NCI-H82 (cell line): ENCODE measurements at regions not wholly inside any gene's neighbourhood (a gene's known extent, or its start where the extent isn't known, plus 50 kb on each side); places are given as distances from the start of the nearest gene placed in this dataset.

Experiments
- DNase-seq: peaks from one replicate; lab custom pipeline; 2025; lab: John Stamatoyannopoulos, UW

GRCh38 chr20:39480276-39481043 lies 518.3 kb downstream of the DHX35 start:
- DNase-seq, result no peak

DNA sequence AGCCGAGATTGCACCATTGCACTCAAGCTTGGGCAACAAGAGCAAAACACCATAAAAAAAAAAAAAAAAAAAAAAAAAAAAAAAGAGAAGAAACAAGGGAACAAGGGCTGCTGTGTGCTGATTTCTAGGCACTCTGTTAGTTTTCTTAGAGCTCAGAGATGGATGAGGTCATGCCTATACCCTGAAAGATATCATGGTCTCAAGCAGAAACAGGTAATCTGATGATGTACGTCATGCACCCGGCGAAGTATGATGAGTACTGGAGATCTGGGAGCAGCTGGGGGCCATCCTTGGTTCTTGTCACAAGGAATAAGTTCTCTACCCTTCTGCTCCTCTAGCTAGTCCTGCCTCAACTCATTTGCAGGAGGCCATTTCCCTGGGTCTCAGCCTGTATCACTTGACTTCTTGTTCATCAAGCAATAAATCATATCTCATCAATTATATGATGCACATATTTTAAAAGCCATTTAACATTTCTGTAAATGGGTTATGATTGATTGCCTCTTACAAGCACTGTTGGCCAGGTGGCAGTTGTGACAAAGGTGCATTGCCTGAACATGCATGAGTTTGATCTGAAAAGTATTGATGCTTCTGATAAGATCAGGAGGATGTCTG lies 517.2 kb downstream of the DHX35 start:
- no peak for DNase-seq

- DNase-seq, result peak; percentile 10
These were observed 512.7 kb downstream of the DHX35 start for GRCh38 chr20:39474879-39475278.

DNA sequence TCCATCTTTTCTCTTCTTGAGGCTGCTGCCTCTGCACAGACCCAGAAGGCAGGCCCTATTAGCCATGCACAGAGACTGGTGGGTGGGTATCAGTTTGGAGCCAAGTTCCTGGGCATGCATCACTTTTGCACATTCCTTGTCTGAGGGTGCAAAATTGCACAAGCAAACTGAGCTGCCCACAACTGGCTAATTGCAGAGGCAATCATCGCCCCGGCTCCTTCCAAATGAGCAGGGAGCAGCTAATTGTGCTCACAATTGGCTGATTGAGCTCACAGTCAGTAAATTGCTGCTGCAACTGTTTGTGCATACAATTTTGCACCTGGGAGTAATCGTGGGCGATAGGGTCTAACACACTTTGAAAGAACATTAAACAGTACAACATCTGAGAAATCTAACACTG lies 511.4 kb downstream of the DHX35 start:
- no peak for DNase-seq

GRCh38 chr20:39468703-39469102 lies 506.6 kb downstream of the DHX35 start:
- peak; percentile 19 for DNase-seq

DNA sequence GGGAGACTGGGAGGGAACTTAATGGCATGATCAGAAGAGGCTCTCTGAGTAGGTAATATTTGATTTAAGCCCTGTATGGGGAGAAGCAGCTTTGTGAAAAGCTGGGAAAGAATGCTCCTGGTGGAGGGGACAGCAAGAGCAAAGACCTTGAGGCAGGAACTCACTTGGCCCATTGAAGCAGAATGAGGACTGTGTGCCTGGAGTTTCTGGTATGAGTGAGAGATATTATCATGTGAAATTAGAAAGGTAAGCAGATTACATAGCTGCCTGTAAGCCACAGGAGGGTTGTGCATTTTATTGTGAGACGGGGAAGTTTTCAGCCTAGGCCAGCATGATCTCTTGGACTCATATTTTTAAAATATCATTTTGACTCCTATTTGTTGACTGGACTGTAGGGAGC lies 502.1 kb downstream of the DHX35 start:
- DNase-seq, result no peak

GRCh38 chr20:39462416-39462945 lies 500.3 kb downstream of the DHX35 start:
- DNase-seq, result no peak

DNA sequence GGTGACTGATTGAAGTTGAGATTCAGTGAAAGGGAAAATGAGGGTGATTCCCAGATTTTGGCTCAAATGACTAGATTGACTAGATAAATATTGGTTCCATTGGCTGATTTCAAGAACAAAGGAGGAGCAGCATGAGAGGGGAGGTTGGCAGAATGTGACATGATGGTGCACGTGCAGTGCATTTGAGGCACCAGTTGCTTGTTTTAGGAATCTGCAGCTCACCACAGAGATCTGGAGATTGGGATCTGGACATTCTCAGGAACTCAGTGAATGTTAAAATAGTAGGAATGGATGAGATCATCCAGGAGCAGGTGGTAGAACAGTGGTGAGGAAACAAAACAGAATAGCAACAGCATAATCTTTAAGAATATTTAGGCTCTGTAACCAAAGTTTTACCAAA lies 496.3 kb downstream of the DHX35 start:
- DNase-seq, result no peak

DNA sequence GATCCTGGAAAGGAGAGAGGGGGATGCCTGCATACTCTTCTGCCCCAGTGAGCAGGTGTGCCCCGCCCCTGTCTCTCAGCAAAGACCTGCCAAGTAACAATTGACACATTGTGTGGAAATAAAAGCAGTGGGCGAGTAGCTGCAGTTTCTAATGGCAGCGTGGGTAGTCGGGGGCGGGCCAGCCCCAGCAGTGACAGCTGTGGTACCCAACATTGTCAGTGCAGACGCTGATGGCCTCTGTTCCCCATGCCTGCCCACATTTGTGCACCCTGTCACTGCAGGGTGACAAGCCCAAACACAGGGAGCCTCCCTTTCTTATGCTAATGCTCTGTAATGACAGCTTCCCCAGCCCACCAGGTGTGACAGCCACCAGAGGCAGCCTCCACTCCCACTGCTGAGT lies 491.7 kb downstream of the DHX35 start:
- DNase-seq, result no peak

DNA sequence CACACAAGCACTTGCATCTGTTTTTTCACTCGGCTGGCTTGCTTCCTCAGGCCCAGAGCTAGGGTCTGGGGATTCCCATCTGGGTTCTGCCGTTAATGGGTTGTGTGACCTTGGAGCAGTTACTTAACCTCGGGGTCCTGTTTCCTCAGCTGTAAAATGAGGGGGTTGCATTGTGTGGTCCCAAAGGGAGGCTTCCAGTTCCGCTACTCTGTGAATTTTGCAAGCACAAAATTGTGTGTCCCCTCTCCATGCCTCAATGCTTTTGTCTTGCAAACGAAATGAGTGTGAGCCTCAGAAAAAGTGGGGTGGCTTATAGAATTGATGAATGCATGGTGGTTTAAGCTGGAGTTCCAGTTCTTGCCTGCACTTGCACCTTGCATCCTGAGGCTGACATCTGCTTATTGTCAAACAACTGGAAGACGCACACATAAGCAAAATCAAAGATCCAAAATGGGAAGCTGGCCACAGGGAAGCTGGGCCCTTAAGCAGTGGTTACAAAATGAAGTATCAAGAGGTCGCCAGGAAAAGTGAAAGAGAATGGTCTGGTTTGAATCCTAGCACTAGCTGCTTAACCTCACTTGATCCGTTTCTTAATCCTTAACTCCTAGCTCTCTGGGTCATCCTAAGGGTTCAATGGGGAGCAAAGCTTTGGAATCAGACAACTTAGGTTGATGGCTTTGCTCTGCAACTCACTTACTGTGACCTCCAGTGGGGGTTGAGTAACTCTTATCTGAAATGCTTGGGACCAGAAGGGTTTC lies 490.6 kb downstream of the DHX35 start:
- peak; percentile 5 for DNase-seq

DNA sequence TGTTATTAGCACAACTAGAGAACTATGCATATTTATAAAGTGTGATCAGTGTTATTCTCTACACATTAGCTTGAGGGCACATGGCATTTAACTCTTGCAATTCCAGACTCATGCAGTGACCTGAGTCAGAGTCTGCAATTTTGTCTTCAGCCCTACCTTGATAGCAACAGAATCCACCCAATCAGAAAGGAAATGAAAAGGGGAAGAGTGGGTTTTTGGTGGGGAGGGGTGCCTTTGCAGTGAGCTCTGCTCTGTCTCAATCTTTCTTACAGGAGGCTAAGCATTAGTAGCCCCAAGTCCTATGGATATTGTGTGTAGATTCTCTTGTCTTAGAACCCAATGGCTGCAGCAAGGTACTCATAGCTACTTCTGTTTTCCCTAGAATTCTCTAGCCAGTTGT lies 489.2 kb downstream of the DHX35 start:
- DNase-seq, result no peak

DNA sequence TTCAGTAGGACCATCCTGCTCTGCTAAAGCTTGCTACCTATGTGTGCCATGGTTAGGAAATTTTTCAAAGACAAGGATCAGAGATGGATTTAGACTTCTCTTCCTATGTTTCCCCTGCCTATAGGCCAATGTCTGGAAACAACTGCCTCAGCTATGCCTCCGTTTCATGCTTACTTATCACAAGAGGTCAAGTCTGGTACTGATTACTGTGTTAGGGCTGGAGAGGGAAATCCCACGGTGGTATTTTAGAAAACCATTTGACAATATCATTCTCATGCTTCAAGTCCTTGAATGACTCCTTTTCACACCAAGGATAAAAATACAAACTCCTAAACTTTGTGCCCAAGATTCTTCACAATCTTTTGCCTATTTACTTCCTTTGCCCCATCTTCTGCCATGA lies 484.3 kb downstream of the DHX35 start:
- DNase-seq, result no peak

DNA sequence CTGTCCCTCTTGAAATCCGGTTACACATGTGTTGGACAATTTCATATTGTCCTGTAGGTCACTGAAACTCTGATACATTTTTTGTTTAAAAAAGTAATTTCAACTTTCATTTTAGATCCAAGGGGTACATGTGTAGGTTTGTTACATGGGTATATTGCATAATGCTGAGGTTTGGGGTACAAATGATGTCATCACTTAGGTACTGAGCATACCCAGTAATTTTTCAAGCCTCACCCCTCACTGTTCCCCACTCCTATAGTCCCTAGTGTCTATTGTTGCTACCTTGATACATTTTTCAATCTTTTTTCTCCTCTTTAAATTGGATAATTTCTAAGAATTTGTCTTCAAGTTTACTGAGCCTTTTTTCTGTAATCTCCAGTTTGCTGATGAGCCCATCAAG lies 483.0 kb downstream of the DHX35 start:
- DNase-seq, result no peak

DNA sequence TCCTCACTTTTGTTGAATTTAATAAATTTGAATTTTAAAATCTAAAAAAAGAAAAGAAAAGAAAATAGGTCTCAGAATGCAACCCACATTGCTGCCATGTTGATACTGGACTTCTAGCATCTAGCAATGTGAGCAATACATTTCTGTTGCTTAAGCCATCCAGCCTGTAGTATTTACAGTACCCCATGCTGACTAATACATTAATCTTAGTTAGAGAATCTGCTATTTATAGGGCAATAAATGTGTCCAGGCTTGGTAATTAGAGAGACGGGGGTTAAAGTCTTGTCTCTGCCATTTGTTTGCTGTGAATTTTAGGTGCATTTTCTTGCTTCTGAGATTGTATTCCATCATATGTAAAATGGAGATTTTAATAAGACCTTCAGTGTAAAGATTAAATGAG lies 471.3 kb downstream of the DHX35 start:
- DNase-seq, result no peak

- DNase-seq, result no peak
These were observed 469.1 kb downstream of the DHX35 start for GRCh38 chr20:39431091-39431880.

- peak; percentile 56 for DNase-seq
These were observed 467.6 kb downstream of the DHX35 start for GRCh38 chr20:39429726-39430125.

DNA sequence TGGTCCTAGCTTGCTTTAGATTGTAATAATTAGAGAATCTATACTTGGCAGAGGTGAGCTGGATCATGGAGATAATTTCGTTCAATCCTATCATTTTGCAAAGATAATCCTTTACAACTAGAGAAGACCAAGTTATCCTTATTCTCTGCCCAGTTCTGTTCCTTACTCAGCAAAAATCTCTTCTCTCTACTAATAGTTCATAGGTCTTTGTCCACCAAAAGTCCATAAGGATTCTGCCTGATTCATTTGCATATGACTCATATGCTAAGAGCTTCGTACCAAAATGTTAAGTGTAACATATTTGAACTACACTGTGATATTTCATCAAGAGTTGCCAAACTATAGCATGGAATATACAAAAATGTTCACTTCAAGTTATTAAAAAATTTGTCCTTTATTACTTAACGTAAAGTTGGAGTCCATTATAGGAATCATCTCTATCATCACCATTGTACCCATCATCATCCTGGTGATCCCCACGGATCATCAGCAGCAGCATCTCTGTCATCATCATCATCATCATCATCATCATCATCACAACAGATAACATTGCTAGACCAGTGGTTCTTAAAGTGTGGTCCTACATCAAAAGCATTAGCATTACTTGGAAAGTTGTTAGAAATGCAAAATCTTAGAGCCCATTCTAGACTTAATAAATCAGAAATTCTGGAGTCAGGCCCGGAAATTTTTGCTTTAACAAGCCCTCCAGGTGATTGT lies 463.0 kb downstream of the DHX35 start:
- no peak for DNase-seq

DNA sequence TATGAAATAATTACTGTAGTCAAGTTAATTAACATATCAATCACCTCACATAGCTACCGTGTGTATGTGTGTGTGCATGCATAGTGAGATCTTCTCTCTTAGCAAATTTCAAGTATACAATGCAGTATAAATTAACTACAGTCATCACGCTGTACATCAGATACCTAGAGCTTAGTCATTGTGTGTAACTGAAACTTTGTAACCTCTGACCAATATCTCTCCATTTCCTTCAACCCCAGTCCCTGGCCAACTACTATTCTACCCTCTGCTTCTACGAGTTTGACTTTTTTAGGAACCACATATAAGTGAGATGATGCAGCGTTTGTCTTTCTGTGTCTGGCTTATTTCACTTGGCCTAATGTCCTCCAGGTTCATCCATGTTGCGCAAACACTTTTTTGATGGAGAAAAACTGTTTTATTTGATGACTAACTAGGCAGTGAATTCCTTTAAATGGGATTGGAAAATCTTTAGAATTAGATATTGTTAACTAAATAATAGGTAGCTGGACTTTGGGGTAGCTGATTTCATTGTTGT lies 459.5 kb downstream of the DHX35 start:
- no peak for DNase-seq

GRCh38 chr20:39412091-39412490 lies 449.9 kb downstream of the DHX35 start:
- DNase-seq, result no peak

- DNase-seq, result no peak
These were observed 437.3 kb downstream of the DHX35 start for GRCh38 chr20:39399463-39399862.

- peak; percentile 41 for DNase-seq
These were observed 436.5 kb downstream of the DHX35 start for GRCh38 chr20:39398656-39399055.
